ENCODE measurements at regions not wholly inside any gene's neighbourhood (a gene's known extent, or its start where the extent isn't known, plus 50 kb on each side); places are given as distances from the start of the nearest gene placed in this dataset.

GRCh38 chr5:84874196-84874595 is 489.5 kb upstream of the EDIL3 start:
- no peak for TF ChIP-seq EZH2 (optimal IDR thresholded peaks at IDR 0.05; ENCODE audit: low read depth, low read length)
- TF ChIP-seq, protein P1, sequence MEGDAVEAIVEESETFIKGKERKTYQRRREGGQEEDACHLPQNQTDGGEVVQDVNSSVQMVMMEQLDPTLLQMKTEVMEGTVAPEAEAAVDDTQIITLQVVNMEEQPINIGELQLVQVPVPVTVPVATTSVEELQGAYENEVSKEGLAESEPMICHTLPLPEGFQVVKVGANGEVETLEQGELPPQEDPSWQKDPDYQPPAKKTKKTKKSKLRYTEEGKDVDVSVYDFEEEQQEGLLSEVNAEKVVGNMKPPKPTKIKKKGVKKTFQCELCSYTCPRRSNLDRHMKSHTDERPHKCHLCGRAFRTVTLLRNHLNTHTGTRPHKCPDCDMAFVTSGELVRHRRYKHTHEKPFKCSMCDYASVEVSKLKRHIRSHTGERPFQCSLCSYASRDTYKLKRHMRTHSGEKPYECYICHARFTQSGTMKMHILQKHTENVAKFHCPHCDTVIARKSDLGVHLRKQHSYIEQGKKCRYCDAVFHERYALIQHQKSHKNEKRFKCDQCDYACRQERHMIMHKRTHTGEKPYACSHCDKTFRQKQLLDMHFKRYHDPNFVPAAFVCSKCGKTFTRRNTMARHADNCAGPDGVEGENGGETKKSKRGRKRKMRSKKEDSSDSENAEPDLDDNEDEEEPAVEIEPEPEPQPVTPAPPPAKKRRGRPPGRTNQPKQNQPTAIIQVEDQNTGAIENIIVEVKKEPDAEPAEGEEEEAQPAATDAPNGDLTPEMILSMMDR (IDR thresholded peaks at IDR 0.05; ENCODE audit: low read length) = no peak
